ENCODE measurements at regions not wholly inside any gene's neighbourhood (a gene's known extent, or its start where the extent isn't known, plus 50 kb on each side); places are given as distances from the start of the nearest gene placed in this dataset.

DNA sequence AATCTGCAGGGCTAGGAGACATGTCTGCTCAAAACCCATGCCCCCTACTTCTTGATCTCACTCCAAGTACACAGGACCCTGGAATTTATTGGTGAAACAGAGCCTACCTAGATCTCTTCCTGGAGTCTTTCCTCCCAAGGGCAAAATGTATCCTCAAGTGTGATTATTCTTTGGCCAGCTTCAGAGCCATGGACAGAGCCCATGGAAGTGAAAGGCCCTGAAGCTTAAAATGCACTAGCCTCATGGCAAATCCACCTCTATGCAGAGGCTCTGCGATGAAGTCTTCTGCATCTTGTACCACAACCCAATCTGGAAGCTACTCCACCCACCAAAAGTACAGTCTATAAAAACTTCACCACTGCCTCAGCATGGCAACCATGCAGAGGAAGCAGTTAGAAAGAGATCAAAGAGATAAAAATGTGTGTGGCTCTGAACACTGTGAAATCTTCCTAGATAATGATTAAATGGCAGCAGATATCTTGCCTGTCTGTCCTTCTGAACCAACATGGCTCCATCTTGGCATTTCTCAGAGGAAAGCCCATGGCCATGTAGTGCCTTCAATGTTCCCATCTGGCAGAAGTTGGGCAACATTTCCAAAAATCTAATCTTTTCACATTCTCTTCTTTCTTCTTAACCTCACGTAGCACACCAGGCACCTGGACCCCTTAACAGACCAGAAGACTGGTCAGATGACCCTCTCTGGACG is 142.9 kb upstream of the KLF7 start:
- TF ChIP-seq, protein P1, sequence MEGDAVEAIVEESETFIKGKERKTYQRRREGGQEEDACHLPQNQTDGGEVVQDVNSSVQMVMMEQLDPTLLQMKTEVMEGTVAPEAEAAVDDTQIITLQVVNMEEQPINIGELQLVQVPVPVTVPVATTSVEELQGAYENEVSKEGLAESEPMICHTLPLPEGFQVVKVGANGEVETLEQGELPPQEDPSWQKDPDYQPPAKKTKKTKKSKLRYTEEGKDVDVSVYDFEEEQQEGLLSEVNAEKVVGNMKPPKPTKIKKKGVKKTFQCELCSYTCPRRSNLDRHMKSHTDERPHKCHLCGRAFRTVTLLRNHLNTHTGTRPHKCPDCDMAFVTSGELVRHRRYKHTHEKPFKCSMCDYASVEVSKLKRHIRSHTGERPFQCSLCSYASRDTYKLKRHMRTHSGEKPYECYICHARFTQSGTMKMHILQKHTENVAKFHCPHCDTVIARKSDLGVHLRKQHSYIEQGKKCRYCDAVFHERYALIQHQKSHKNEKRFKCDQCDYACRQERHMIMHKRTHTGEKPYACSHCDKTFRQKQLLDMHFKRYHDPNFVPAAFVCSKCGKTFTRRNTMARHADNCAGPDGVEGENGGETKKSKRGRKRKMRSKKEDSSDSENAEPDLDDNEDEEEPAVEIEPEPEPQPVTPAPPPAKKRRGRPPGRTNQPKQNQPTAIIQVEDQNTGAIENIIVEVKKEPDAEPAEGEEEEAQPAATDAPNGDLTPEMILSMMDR (conservative IDR thresholded peaks at IDR 0.05; ENCODE audit: low read depth, low read length): no peak
- DNase-seq (ENCODE audit: low read depth): no peak
- no peak overlapping the region for H3K4me3 ChIP-seq (ENCODE audit: low read depth, low read length)

DNA sequence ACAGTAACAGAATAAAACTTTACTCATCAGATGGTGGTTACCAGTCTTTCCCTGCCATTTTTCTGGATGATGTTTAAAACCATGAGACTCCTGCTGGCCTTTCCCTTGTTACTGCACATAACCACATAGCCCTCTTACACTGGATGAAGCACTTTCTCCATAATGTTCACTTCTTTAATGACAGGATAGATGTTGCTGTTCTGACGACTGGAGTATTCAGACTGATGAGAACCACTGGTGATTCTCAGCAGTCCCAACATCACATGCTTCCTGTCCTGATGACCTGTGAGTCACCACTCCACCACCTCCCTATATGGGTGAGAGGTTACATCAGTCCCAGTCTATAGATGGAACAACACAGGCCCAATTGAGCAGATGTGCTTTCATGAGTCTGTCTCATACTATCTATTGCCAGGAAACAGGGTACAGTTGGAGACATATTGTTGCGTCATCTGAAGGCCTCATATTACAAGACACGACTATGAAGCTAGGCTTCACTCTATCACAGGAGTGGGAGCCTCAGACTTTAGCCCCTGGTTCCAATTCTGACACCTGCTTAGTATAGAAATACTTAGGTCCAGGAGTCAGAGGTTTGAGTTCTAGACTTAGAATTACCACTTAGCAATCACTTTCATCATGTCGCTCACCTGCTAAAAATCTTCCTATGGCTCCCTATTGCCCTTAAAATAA is 145.7 kb upstream of the KLF7 start:
- peak; percentile 82 for DNase-seq (ENCODE audit: low read depth)
- TF ChIP-seq, protein P1 (conservative IDR thresholded peaks at IDR 0.05; ENCODE audit: low read depth, low read length): peak; percentile 28
- H3K4me3 ChIP-seq (ENCODE audit: low read depth, low read length): no peak overlapping the region

DNA sequence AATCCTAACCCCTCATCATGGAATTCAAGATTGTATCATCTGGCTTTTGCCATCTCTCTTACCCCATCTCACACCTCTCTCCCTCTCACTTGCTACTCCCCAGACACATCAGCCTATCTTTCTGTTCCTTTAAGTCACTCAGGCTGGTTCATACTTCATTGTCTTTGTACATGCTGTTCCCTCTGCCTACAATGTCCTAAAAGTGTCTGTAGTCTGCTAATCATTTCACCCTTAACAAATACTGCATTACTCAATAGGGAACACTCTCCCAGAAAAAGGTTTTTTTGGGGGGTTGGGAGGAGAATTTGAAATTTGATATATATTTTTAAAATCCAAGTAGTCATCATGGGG is 146.2 kb upstream of the KLF7 start:
- DNase-seq (ENCODE audit: low read depth): no peak
- H3K4me3 ChIP-seq (ENCODE audit: low read depth, low read length): no peak overlapping the region
- TF ChIP-seq, protein P1 (conservative IDR thresholded peaks at IDR 0.05; ENCODE audit: low read depth, low read length): no peak

DNA sequence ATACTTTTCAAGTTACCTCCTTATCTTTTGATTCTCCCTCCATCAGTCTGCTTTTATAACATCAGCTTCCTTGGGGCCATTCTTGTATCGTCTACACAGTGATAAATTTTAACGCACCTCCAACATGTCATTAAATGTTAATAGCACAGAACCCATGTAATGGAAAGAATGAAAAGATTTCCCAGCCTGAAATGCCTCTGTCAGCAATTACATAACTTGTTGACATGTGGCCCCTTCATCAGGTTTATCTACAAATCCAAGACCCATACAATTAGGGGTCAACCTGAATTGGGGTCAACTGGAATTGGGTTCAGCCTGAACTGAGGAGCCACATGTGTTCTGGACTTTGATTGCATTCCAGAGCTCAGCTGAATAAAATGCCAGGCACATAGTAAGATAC is 148.2 kb upstream of the KLF7 start:
- no peak overlapping the region for H3K4me3 ChIP-seq (ENCODE audit: low read depth, low read length)
- TF ChIP-seq, protein P1 (conservative IDR thresholded peaks at IDR 0.05; ENCODE audit: low read depth, low read length): no peak
- DNase-seq (ENCODE audit: low read depth): no peak

DNA sequence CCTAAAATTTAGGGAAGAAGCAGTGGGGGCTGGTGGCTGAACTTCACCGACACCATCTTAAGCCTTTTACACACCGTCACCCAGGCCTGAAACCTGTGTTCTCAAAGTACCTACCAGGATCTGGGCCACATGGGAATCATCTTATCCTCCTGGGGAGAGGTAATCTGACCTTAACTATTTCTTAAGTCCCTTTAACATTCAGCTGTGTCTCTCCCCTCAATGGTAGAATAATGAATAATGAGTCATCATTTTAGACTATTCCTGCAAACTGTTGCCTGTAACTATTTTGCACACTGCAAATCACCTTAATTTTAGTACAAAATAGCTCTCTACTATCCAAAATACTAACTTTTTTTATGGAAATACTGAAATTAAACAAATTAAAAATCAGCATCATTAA is 149.4 kb upstream of the KLF7 start:
- TF ChIP-seq, protein P1 (conservative IDR thresholded peaks at IDR 0.05; ENCODE audit: low read depth, low read length): no peak
- DNase-seq (ENCODE audit: low read depth): no peak
- no peak overlapping the region for H3K4me3 ChIP-seq (ENCODE audit: low read depth, low read length)

DNA sequence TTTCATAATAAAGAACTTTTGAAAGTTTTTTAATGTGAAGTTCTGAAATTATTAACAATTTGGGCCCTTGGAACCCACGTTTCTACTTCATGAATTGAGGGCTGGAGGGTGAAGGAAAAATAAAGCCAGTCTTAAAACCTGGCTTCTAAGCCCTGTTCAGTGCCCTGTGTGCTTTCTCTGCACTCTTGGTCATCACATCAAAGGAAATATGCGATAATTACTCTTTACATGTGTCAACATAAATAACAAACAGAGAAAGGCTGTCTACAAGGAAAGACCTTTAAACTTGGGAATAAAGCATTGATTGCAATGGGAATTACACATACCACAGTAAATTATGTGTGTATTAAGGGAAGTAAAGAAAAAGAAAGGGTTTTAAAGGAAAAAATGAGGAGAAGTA is 150.7 kb upstream of the KLF7 start:
- no peak overlapping the region for H3K4me3 ChIP-seq (ENCODE audit: low read depth, low read length)
- TF ChIP-seq, protein P1 (conservative IDR thresholded peaks at IDR 0.05; ENCODE audit: low read depth, low read length): no peak
- no peak for DNase-seq (ENCODE audit: low read depth)

DNA sequence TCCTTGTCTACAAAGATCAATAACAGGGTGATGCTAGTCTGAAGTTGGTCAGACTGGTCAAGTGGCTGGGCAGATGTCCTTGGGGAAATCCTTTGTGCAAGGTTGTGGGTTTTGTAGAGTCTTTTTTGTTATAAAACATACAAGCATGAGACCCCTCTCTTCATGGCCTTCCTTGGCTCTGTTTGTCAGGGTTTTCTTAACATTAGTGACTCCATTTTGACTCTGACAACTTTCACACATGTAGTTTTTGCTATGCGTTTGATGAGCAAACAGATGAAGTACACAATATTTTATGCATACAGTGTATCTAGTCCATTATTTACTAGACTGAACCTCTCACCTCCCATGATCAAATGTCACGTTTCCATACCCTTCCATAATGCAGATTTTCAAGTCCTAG is 151.2 kb upstream of the KLF7 start:
- TF ChIP-seq, protein P1 (conservative IDR thresholded peaks at IDR 0.05; ENCODE audit: low read depth, low read length): no peak
- H3K4me3 ChIP-seq (ENCODE audit: low read depth, low read length): no peak overlapping the region
- DNase-seq (ENCODE audit: low read depth): no peak
